Rectal smooth muscle tissue (tissue), 1 donor: ENCODE measurements at regions not wholly inside any gene's neighbourhood (a gene's known extent, or its start where the extent isn't known, plus 50 kb on each side); places are given as distances from the start of the nearest gene placed in this dataset.

Source experiments
- H3K27ac ChIP-seq: one replicate; pipeline ENCODE4 v1.7.0; 2013; ENCODE audit warnings: low read depth, low read length, inconsistent platforms
- H3K27me3 ChIP-seq: one replicate; pipeline ENCODE4 v1.7.0; 2013; ENCODE audit warnings: low read length; ENCODE audit not compliant: control insufficient read depth, insufficient read depth
- H3K36me3 ChIP-seq: one replicate; pipeline ENCODE4 v1.7.0; 2013; ENCODE audit warnings: low read length; ENCODE audit not compliant: control insufficient read depth, insufficient read depth
- H3K4me1 ChIP-seq: one replicate; pipeline ENCODE4 v1.7.0; 2013; ENCODE audit warnings: low read length; ENCODE audit not compliant: control insufficient read depth, insufficient read depth
- H3K4me3 ChIP-seq: one replicate; pipeline ENCODE4 v1.7.0; 2013; ENCODE audit warnings: low read length
- H3K9ac ChIP-seq: one replicate; pipeline ENCODE4 v1.7.0; 2013; ENCODE audit warnings: low read length

- Histone ChIP-seq H3K4me1 (peaks cover 19% of the 10 kb centered on the region), H3K4me3 (no peak overlapping the region), H3K27ac (no peak overlapping the region), H3K36me3 (no peaks in the 10 kb centered on the region), H3K27me3 (no peaks in the 10 kb centered on the region), H3K9ac (no peak overlapping the region)
Measured at GRCh38 chr5:117431091-117431490, 856.5 kb upstream of the SEMA6A start.

DNA sequence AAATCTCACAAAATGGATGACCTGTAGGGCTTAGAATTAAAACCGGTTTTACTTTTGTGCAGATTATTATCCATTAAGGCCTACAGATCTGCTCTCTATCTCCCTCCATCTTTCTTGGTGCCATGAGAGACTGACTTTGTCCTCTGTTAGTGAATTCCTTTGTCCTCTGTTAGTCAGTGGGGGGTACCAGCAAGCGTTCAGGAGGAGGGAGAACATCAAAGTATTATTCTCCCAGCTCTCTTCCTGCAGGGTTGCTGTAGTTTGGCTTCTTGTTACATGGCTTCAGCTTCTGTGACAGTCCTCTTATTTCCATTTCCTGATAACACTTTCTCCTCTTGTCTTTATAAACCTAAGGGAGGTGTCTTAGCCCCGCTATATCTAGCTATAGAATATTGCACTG, 850.5 kb upstream of the SEMA6A start:
- H3K4me3 ChIP-seq: no peak overlapping the region
- no peaks in the 10 kb centered on the region for H3K27me3 ChIP-seq
- no peak overlapping the region for H3K9ac ChIP-seq
- no peaks in the 10 kb centered on the region for H3K36me3 ChIP-seq
- no peaks in the 10 kb centered on the region for H3K4me1 ChIP-seq
- H3K27ac ChIP-seq: no peak overlapping the region

DNA sequence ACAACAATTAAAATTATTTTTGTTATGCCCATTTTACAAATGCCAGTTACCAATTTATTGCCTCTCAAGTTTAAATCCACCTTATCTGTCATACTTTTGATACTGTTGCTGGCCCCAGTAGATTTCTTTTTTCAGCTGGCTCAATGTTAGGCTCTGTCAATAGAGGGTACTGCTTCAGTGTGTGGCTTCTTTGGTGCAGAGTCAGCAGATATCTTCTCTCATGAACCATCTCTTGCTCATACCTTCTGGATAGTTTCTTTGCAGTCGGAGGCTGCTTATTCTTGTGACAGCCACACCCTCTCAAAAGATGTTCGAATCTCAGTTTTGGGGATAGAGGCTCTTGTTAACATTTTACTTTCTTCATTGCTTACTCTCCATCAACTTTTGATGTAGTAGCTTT, 849.9 kb upstream of the SEMA6A start:
- no peaks in the 10 kb centered on the region for H3K27me3 ChIP-seq
- no peak overlapping the region for H3K4me3 ChIP-seq
- no peak overlapping the region for H3K9ac ChIP-seq
- H3K4me1 ChIP-seq: no peaks in the 10 kb centered on the region
- H3K27ac ChIP-seq: no peak overlapping the region
- H3K36me3 ChIP-seq: no peaks in the 10 kb centered on the region

DNA sequence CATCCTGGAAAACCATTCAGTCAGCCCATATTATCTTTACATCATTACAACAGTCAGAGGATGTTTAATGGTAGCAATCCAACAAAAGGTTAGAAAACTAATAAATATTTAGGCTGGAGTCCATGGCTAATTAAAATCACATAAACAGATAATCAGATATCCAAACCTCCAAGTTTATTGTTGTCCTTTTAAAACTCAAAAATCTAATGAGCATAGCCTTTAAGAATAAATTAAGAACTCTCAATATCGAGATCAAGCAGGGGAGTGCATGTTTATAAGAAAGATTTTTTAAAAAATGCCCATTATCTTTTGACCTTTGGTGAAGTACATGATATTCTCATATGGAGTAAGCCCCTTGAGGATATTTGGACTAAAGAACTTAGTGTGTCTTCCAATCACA, 842.9 kb upstream of the SEMA6A start:
- Histone ChIP-seq H3K4me3 (no peak overlapping the region), H3K27ac (no peak overlapping the region), H3K36me3 (no peaks in the 10 kb centered on the region), H3K27me3 (no peaks in the 10 kb centered on the region), H3K9ac (no peak overlapping the region), H3K4me1 (no peaks in the 10 kb centered on the region)

- H3K4me1 ChIP-seq: no peaks in the 10 kb centered on the region
- no peak overlapping the region for H3K4me3 ChIP-seq
- no peaks in the 10 kb centered on the region for H3K36me3 ChIP-seq
- no peak overlapping the region for H3K27ac ChIP-seq
- H3K9ac ChIP-seq: no peak overlapping the region
- no peaks in the 10 kb centered on the region for H3K27me3 ChIP-seq
Measured at GRCh38 chr5:117414926-117415325, 840.3 kb upstream of the SEMA6A start.

DNA sequence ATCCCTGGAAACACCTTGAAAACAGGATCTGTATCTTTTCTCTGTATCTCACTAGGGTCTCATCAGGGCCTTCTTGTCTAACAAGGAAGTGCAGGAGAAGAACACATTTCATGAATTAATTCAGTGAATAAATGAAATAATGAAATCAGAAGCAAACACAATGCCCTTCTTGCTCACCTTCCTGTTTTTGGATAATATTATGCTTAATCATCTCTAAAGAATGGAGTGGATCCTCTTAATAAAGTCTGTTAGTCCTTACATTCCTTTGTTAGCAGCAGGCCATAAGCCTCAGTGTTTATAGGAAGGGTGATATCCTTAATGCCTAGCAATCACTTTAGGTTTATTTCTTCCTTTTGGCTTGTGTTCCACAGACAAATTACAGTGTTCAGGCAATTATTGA, 837.1 kb upstream of the SEMA6A start:
- H3K9ac ChIP-seq: no peak overlapping the region
- no peaks in the 10 kb centered on the region for H3K27me3 ChIP-seq
- no peak overlapping the region for H3K27ac ChIP-seq
- no peak overlapping the region for H3K4me3 ChIP-seq
- H3K4me1 ChIP-seq: no peaks in the 10 kb centered on the region
- no peaks in the 10 kb centered on the region for H3K36me3 ChIP-seq

DNA sequence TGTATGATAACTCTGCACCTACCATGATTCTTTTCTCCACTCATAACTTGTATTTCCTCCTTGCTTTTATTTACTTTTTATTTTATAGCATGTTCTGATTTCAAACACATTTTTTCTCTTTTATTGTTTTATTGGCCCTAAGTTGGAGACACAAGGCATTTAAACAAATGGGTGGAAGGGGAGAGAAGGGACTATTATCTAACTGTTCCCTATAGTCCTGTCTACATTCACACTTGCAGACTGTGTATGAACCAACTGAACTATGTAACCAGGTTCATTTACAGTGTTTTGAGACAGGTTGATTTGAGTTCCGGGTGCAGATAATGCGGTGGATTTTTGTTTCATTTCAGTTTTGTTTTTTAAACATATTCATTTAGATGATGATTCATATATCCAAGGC, 830.6 kb upstream of the SEMA6A start:
- H3K27ac ChIP-seq: no peak overlapping the region
- H3K27me3 ChIP-seq: no peaks in the 10 kb centered on the region
- no peak overlapping the region for H3K4me3 ChIP-seq
- H3K36me3 ChIP-seq: no peaks in the 10 kb centered on the region
- H3K4me1 ChIP-seq: no peaks in the 10 kb centered on the region
- no peak overlapping the region for H3K9ac ChIP-seq

DNA sequence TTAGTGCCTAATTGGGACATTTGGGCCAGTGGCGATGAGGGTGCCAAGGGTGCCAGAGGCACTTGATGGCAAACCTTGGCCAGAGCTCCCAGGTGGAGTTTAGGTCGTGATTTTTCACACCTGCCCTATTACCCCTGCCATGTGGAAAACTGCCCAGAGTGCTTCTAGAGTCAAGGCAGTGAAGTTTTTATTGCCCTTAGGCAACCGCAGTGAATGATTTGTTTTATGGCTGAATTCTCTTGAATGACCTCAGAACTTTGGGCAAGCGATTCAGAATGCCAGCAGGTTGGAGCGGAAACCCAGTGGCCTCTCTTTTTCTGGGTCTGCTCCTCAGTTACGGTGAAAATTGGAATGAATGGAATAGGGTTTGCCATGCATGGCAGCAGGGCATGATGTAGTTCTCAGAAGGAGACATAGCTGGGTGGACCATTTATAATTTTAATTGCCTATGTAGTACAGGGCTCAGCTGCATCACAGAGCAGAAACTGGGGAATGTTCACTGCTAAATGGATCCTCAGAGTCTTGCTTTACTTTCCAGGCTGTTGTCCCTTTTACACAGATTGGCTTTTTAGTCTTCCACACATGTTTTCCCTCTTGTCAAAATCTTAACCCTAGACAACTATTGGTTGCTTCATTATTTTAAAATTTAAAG, 820.0 kb upstream of the SEMA6A start:
- H3K27me3 ChIP-seq: no peaks in the 10 kb centered on the region
- no peak overlapping the region for H3K27ac ChIP-seq
- no peaks in the 10 kb centered on the region for H3K4me1 ChIP-seq
- H3K4me3 ChIP-seq: no peak overlapping the region
- H3K36me3 ChIP-seq: no peaks in the 10 kb centered on the region
- H3K9ac ChIP-seq: no peak overlapping the region

GRCh38 chr5:117393125-117393524, 818.5 kb upstream of the SEMA6A start:
- H3K9ac ChIP-seq: no peak overlapping the region
- no peaks in the 10 kb centered on the region for H3K4me1 ChIP-seq
- H3K4me3 ChIP-seq: no peak overlapping the region
- no peaks in the 10 kb centered on the region for H3K36me3 ChIP-seq
- H3K27ac ChIP-seq: no peak overlapping the region
- H3K27me3 ChIP-seq: no peaks in the 10 kb centered on the region

DNA sequence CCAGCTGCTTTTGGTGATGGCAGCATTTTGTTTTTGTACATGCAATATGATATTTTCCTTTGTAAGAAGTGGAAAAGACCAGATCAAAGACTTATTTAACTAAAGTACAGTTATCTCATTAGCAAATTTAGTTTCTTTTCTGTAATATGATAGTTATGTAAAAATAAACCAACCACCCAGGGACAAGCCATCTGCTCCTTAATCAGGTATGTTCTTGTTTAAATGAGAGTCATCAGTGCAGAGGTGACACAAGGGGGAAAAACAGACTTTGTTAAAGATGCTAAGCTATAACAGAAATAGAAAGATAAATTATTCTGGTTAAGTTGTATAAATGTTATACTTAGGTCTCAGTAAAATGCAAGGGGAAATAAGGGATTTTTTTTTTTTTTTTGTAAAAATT, 805.7 kb upstream of the SEMA6A start:
- Histone ChIP-seq H3K4me3 (no peak overlapping the region), H3K36me3 (no peaks in the 10 kb centered on the region), H3K9ac (no peak overlapping the region), H3K27ac (no peak overlapping the region), H3K27me3 (no peaks in the 10 kb centered on the region), H3K4me1 (no peaks in the 10 kb centered on the region)

- H3K27ac ChIP-seq: no peak overlapping the region
- no peaks in the 10 kb centered on the region for H3K27me3 ChIP-seq
- H3K4me3 ChIP-seq: no peak overlapping the region
- H3K9ac ChIP-seq: no peak overlapping the region
- no peaks in the 10 kb centered on the region for H3K36me3 ChIP-seq
- H3K4me1 ChIP-seq: no peaks in the 10 kb centered on the region
Measured at GRCh38 chr5:117379521-117379920, 804.9 kb upstream of the SEMA6A start.

DNA sequence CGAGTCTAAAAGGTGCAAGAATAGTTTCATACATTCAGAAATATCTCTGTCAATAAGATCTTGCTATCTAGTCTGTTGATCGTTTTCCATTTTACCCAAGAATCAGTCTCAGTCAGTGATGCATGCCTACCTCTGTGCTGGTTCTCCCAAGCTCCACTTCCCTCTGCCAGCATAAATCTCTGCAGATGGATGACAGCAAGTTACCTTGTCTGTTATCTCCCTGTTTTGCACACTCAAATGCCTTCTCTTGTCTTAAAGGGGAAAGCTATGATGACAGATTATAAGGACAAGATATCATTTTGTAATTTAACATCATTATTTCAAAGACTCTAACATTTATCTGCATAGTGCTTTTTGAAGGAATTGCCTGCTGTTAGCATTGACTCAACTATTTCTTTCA, 802.1 kb upstream of the SEMA6A start:
- Histone ChIP-seq H3K27ac (no peak overlapping the region), H3K9ac (no peak overlapping the region), H3K4me1 (no peaks in the 10 kb centered on the region), H3K36me3 (no peaks in the 10 kb centered on the region), H3K4me3 (no peak overlapping the region), H3K27me3 (no peaks in the 10 kb centered on the region)

DNA sequence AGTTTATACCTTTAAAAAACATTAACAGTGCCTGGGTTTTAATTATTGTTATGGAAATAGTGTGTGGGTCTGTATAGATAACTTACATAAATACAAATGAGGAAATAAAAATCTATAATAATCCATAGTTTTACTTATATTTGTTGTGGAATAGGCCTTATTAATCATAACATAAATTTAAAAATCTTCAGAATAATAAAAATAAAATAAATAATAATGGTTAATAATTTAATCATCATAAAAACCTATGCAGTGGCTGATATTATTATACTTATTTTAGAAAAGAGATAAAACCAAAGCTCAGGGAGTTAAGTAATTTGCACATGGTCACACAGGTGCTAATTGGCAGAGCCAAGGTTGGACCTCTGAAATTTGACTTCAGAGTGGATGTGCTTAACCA, 785.3 kb upstream of the SEMA6A start:
- Histone ChIP-seq H3K36me3 (no peaks in the 10 kb centered on the region), H3K27me3 (no peaks in the 10 kb centered on the region), H3K4me3 (no peak overlapping the region), H3K4me1 (no peaks in the 10 kb centered on the region), H3K27ac (no peak overlapping the region), H3K9ac (no peak overlapping the region)
